GM23338 (cell line): ENCODE measurements at regions not wholly inside any gene's neighbourhood (a gene's known extent, or its start where the extent isn't known, plus 50 kb on each side); places are given as distances from the start of the nearest gene placed in this dataset.

ENCODE experiments used
- ATAC-seq: fragments of 200-7000 bp; cut with Tn5 transposase; 3 replicates; pipeline ENCODE4 v1.9.1; 2020
- DNase-seq: peaks from one replicate; pipeline ENCODE4 v3.0.0-alpha.2; 2015; ENCODE audit warnings: low spot score
- H2AFZ ChIP-seq: fragments of 200-600 bp; sonication (generic); 2 replicates; pipeline ENCODE4 v1.8.0; 2016; ENCODE audit warnings: antibody characterized with exemption, mild to moderate bottlenecking, moderate library complexity
- H3F3A ChIP-seq: fragments of 200-600 bp; sonication (generic); replicated peaks from 2 replicates; pipeline ENCODE4 v1.8.0; 2017; ENCODE audit warnings: antibody characterized with exemption, mixed run types, low read depth
- H3K27ac ChIP-seq: fragments of 200-600 bp; sonication (generic); 2 replicates; pipeline ENCODE4 v1.6.1; 2016; ENCODE audit warnings: low read depth
- H3K27me3 ChIP-seq: fragments of 200-600 bp; sonication (generic); 2 replicates; pipeline ENCODE4 v1.8.0; 2016; ENCODE audit warnings: mild to moderate bottlenecking, mixed run types, moderate library complexity; ENCODE audit not compliant: insufficient read depth
- H3K36me3 ChIP-seq: fragments of 200-600 bp; sonication (generic); 2 replicates; pipeline ENCODE4 v1.8.0; 2016; ENCODE audit warnings: mild to moderate bottlenecking; ENCODE audit not compliant: insufficient read depth
- H3K4me1 ChIP-seq: fragments of 200-600 bp; sonication (generic); 2 replicates; pipeline ENCODE4 v1.8.0; 2016; ENCODE audit warnings: mild to moderate bottlenecking, moderate library complexity; ENCODE audit not compliant: insufficient read depth
- H3K4me2 ChIP-seq: fragments of 200-600 bp; sonication (generic); 2 replicates; pipeline ENCODE4 v1.7.1; 2017; ENCODE audit warnings: mixed run types
- H3K4me3 ChIP-seq: fragments of 200-600 bp; sonication (generic); 2 replicates; pipeline ENCODE4 v1.6.1; 2016; ENCODE audit warnings: mixed run types
- H3K79me2 ChIP-seq: fragments of 200-600 bp; sonication (generic); replicated peaks from 2 replicates; pipeline ENCODE4 v1.8.0; 2017; ENCODE audit warnings: mild to moderate bottlenecking; ENCODE audit not compliant: insufficient read depth
- H3K9me2 ChIP-seq: fragments of 200-600 bp; sonication (generic); 2 replicates; pipeline ENCODE4 v1.8.0; 2017; ENCODE audit not compliant: insufficient read depth
- H4K20me1 ChIP-seq: fragments of 200-600 bp; sonication (generic); replicated peaks from 2 replicates; pipeline ENCODE4 v1.8.0; 2017; ENCODE audit warnings: mild to moderate bottlenecking; ENCODE audit not compliant: insufficient read depth
- H3K27ac Mint-ChIP-seq: 2 replicates; pipeline ENCODE4 v1.8.0; 2020; ENCODE audit warnings: inconsistent platforms, mild to moderate bottlenecking, moderate library complexity, mixed read lengths
- H3K27me3 Mint-ChIP-seq: 3 replicates; pipeline ENCODE4 v1.8.0; 2022; ENCODE audit warnings: low read depth, mild to moderate bottlenecking, moderate library complexity, mixed read lengths, inconsistent platforms; ENCODE audit not compliant: insufficient read depth, poor library complexity
- H3K36me3 Mint-ChIP-seq: 3 replicates; pipeline ENCODE4 v1.8.0; 2021; ENCODE audit warnings: low read depth, mild to moderate bottlenecking, inconsistent platforms, moderate library complexity, mixed read lengths
- H3K4me1 Mint-ChIP-seq: 3 replicates; pipeline ENCODE4 v1.8.0; 2020; ENCODE audit warnings: mild to moderate bottlenecking, inconsistent platforms, mixed read lengths
- H3K4me3 Mint-ChIP-seq: 3 replicates; pipeline ENCODE4 v1.8.0; 2021; ENCODE audit warnings: moderate library complexity, mild to moderate bottlenecking, inconsistent platforms, mixed read lengths
- H3K9me3 Mint-ChIP-seq: 3 replicates; pipeline ENCODE4 v1.8.0; 2020; ENCODE audit warnings: moderate library complexity, mild to moderate bottlenecking, inconsistent platforms, mixed read lengths
- CREB1 ChIP-seq: fragments of 250-450 bp; sonication (Bioruptor Pico); IDR thresholded peaks from 2 replicates; pipeline ENCODE4 v1.5.0; 2020; ENCODE audit warnings: low read depth, mild to moderate bottlenecking, moderate library complexity
- EZH2 ChIP-seq: fragments of 200-600 bp; sonication (generic); IDR thresholded peaks from one replicate; pipeline ENCODE4 v1.8.0; 2017; ENCODE audit warnings: antibody characterized with exemption, mild to moderate bottlenecking, low read depth; ENCODE audit not compliant: unreplicated experiment
- EZH2phosphoT487 ChIP-seq: fragments of 200-600 bp; sonication (generic); IDR thresholded peaks from one replicate; pipeline ENCODE4 v1.8.1; 2018; ENCODE audit warnings: antibody characterized with exemption; ENCODE audit not compliant: unreplicated experiment
- JUNB ChIP-seq: IDR thresholded peaks from one replicate; pipeline ENCODE4 v1.6.1; 2016; ENCODE audit warnings: antibody characterized with exemption; ENCODE audit not compliant: unreplicated experiment
- NANOG ChIP-seq: IDR thresholded peaks from 2 replicates; pipeline ENCODE4 v1.6.1; 2016; ENCODE audit warnings: antibody characterized with exemption, borderline replicate concordance
- POLR2AphosphoS5 ChIP-seq: IDR thresholded peaks from 2 replicates; pipeline ENCODE4 v1.6.1; 2016; ENCODE audit warnings: antibody characterized with exemption, low read depth
- REST ChIP-seq: IDR thresholded peaks from one replicate; pipeline ENCODE4 v1.6.1; 2018; ENCODE audit warnings: antibody characterized with exemption; ENCODE audit not compliant: unreplicated experiment
- STAT1 ChIP-seq: IDR thresholded peaks from one replicate; pipeline ENCODE4 v1.6.1; 2016; ENCODE audit warnings: antibody characterized with exemption; ENCODE audit not compliant: unreplicated experiment
- ZNF114 ChIP-seq: fragments of 250-450 bp; sonication (Bioruptor Pico); IDR thresholded peaks from 2 replicates; pipeline ENCODE4 v1.5.0; 2020; ENCODE audit warnings: mild to moderate bottlenecking, moderate library complexity
- ZNF331 ChIP-seq: fragments of 250-450 bp; sonication (Bioruptor Pico); IDR thresholded peaks from 2 replicates; pipeline ENCODE4 v1.5.0; 2020; ENCODE audit warnings: low read depth, mild to moderate bottlenecking, moderate library complexity
- TF ChIP-seq, protein P1 (sequence below): IDR thresholded peaks from 2 replicates; pipeline ENCODE4 v1.6.1; 2016; ENCODE audit warnings: antibody characterized with exemption
- TF ChIP-seq, protein P2 (sequence below): fragments of 250-450 bp; sonication (Bioruptor Pico); IDR thresholded peaks from 2 replicates; pipeline ENCODE4 v1.5.0; 2020; ENCODE audit warnings: mild to moderate bottlenecking, moderate library complexity
- TF ChIP-seq, protein P3 (sequence below), 2 experiments: fragments of 200-600 bp in 1 of 2; sonication (generic) in 1 of 2; conservative IDR thresholded peaks; 2 replicates each; pipeline versions ENCODE4 v1.5.1 to v1.6.1; 2016 to 2017; ENCODE audit warnings: antibody characterized with exemption in 2 of 2, low read depth in 2 of 2, mild to moderate bottlenecking in 2 of 2, moderate library complexity in 1 of 2

DNA sequence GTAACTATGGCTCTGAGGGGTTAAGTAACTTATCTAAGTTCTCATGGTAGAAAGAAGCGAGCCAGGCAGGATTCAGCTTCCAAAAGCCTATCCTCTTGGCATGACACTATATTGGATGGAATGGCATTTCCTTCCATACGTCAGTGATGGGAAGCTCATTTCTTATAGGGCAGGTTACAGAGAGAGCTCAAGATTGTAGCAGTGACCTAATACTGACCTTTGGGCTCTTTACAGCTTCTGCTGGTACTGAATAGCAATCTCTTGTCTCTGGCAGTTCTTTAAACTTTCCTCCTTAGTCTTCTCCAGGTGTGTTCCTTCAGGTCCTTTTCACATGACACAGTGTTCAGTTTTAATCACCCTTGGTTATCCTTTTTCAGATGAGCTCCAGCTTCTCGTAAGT is 133.0 kb downstream of the HRH4 start:
- Histone ChIP-seq H3F3A (no peaks in the 10 kb centered on the region), H3K27me3 (no peaks in the 10 kb centered on the region), H3K4me3 (no peak overlapping the region), H4K20me1 (no peaks in the 10 kb centered on the region), H3K4me2 (no peak overlapping the region), H3K9me2 (0 out of 2 replicates have a peak, but pooled peaks cover 6% of the 10 kb centered on the region), H3K36me3 (no peaks in the 10 kb centered on the region), H2AFZ (no peak overlapping the region), H3K4me1 (no peaks in the 10 kb centered on the region), H3K27ac (no peak overlapping the region), H3K79me2 (no peaks in the 10 kb centered on the region)
- Mint-ChIP-seq H3K36me3 (peaks cover 5% of the 10 kb centered on the region; the same call in 1 of the 3 replicates), H3K27ac (no peak overlapping the region), H3K9me3 (peaks cover 14% of the 10 kb centered on the region), H3K4me1 (0 out of 3 replicates have a peak, but pooled peaks cover 3% of the 10 kb centered on the region), H3K4me3 (no peak overlapping the region), H3K27me3 (peaks cover 1% of the 10 kb centered on the region)
- ATAC-seq (no peak), DNase-seq (no peak)
- TF ChIP-seq EZH2, result no peak
- TF ChIP-seq JUNB, result no peak
- no peak for TF ChIP-seq CREB1 (CRISPR knock-in tag)
- TF ChIP-seq, protein P1, sequence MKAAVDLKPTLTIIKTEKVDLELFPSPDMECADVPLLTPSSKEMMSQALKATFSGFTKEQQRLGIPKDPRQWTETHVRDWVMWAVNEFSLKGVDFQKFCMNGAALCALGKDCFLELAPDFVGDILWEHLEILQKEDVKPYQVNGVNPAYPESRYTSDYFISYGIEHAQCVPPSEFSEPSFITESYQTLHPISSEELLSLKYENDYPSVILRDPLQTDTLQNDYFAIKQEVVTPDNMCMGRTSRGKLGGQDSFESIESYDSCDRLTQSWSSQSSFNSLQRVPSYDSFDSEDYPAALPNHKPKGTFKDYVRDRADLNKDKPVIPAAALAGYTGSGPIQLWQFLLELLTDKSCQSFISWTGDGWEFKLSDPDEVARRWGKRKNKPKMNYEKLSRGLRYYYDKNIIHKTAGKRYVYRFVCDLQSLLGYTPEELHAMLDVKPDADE, result no peak
- TF ChIP-seq, protein P2, sequence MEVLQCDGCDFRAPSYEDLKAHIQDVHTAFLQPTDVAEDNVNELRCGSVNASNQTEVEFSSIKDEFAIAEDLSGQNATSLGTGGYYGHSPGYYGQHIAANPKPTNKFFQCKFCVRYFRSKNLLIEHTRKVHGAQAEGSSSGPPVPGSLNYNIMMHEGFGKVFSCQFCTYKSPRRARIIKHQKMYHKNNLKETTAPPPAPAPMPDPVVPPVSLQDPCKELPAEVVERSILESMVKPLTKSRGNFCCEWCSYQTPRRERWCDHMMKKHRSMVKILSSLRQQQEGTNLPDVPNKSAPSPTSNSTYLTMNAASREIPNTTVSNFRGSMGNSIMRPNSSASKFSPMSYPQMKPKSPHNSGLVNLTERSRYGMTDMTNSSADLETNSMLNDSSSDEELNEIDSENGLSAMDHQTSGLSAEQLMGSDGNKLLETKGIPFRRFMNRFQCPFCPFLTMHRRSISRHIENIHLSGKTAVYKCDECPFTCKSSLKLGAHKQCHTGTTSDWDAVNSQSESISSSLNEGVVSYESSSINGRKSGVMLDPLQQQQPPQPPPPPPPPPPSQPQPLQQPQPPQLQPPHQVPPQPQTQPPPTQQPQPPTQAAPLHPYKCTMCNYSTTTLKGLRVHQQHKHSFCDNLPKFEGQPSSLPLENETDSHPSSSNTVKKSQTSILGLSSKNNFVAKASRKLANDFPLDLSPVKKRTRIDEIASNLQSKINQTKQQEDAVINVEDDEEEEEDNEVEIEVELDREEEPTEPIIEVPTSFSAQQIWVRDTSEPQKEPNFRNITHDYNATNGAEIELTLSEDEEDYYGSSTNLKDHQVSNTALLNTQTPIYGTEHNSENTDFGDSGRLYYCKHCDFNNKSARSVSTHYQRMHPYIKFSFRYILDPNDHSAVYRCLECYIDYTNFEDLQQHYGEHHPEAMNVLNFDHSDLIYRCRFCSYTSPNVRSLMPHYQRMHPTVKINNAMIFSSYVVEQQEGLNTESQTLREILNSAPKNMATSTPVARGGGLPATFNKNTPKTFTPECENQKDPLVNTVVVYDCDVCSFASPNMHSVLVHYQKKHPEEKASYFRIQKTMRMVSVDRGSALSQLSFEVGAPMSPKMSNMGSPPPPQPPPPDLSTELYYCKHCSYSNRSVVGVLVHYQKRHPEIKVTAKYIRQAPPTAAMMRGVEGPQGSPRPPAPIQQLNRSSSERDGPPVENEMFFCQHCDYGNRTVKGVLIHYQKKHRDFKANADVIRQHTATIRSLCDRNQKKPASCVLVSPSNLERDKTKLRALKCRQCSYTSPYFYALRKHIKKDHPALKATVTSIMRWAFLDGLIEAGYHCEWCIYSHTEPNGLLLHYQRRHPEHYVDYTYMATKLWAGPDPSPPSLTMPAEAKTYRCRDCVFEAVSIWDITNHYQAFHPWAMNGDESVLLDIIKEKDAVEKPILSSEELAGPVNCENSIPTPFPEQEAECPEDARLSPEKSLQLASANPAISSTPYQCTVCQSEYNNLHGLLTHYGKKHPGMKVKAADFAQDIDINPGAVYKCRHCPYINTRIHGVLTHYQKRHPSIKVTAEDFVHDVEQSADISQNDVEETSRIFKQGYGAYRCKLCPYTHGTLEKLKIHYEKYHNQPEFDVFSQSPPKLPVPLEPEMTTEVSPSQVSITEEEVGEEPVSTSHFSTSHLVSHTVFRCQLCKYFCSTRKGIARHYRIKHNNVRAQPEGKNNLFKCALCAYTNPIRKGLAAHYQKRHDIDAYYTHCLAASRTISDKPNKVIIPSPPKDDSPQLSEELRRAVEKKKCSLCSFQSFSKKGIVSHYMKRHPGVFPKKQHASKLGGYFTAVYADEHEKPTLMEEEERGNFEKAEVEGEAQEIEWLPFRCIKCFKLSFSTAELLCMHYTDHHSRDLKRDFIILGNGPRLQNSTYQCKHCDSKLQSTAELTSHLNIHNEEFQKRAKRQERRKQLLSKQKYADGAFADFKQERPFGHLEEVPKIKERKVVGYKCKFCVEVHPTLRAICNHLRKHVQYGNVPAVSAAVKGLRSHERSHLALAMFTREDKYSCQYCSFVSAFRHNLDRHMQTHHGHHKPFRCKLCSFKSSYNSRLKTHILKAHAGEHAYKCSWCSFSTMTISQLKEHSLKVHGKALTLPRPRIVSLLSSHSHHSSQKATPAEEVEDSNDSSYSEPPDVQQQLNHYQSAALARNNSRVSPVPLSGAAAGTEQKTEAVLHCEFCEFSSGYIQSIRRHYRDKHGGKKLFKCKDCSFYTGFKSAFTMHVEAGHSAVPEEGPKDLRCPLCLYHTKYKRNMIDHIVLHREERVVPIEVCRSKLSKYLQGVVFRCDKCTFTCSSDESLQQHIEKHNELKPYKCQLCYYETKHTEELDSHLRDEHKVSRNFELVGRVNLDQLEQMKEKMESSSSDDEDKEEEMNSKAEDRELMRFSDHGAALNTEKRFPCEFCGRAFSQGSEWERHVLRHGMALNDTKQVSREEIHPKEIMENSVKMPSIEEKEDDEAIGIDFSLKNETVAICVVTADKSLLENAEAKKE, result no peak
- TF ChIP-seq ZNF331, result no peak
- TF ChIP-seq POLR2AphosphoS5, result no peak
- no peak for TF ChIP-seq EZH2phosphoT487
- no peak for TF ChIP-seq ZNF114 (CRISPR knock-in tag)
- no peak for TF ChIP-seq NANOG
- TF ChIP-seq, protein P3, sequence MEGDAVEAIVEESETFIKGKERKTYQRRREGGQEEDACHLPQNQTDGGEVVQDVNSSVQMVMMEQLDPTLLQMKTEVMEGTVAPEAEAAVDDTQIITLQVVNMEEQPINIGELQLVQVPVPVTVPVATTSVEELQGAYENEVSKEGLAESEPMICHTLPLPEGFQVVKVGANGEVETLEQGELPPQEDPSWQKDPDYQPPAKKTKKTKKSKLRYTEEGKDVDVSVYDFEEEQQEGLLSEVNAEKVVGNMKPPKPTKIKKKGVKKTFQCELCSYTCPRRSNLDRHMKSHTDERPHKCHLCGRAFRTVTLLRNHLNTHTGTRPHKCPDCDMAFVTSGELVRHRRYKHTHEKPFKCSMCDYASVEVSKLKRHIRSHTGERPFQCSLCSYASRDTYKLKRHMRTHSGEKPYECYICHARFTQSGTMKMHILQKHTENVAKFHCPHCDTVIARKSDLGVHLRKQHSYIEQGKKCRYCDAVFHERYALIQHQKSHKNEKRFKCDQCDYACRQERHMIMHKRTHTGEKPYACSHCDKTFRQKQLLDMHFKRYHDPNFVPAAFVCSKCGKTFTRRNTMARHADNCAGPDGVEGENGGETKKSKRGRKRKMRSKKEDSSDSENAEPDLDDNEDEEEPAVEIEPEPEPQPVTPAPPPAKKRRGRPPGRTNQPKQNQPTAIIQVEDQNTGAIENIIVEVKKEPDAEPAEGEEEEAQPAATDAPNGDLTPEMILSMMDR (conservative IDR thresholded peaks at IDR 0.05; ENCODE audit: low read depth in 2 of 2), result no peak
- no peak for TF ChIP-seq STAT1
- no peak for TF ChIP-seq REST
